Keratinocyte (primary cell): ENCODE measurements at regions not wholly inside any gene's neighbourhood (a gene's known extent, or its start where the extent isn't known, plus 50 kb on each side); places are given as distances from the start of the nearest gene placed in this dataset.

ENCODE experiments used
- DNase-seq: peaks from one replicate; pipeline ENCODE4 v3.0.0-alpha.2; 2011; ENCODE audit warnings: low read depth, missing footprints, low spot score
- FAIRE-seq: peaks from 2 replicates; lab custom pipeline; 2011; peaks lifted over from hg19 to GRCh38; lab: Jason Lieb, UNC
- H2AFZ ChIP-seq: 2 replicates; pipeline ENCODE4 v1.6.0; 2012; ENCODE audit warnings: low read length, control low read depth, inconsistent platforms; ENCODE audit not compliant: control insufficient read depth
- H3K27ac ChIP-seq: 2 replicates; pipeline ENCODE4 v1.5.1; 2011; ENCODE audit warnings: low read length; ENCODE audit not compliant: control insufficient read depth, insufficient read depth
- H3K27me3 ChIP-seq: 3 replicates; pipeline ENCODE4 v1.6.0; 2011; ENCODE audit warnings: low read length; ENCODE audit not compliant: control insufficient read depth, insufficient read depth; ENCODE audit errors: extremely low read depth
- H3K36me3 ChIP-seq, 2 experiments: 2 replicates in 1 of 2; 3 replicates in 1 of 2; pipeline ENCODE4 v1.5.1; 2011; ENCODE audit warnings: low read length in 2 of 2, mild to moderate bottlenecking in 1 of 2; ENCODE audit not compliant: control insufficient read depth in 2 of 2, insufficient read depth in 2 of 2; ENCODE audit errors: extremely low read depth in 1 of 2
- H3K4me1 ChIP-seq: 3 replicates; pipeline ENCODE4 v1.5.1; 2011; ENCODE audit warnings: low read length; ENCODE audit not compliant: control insufficient read depth, insufficient read depth; ENCODE audit errors: extremely low read depth
- H3K4me2 ChIP-seq: 3 replicates; pipeline ENCODE4 v1.6.0; 2011; ENCODE audit warnings: low read depth, low read length; ENCODE audit not compliant: control insufficient read depth, insufficient read depth; ENCODE audit errors: extremely low read depth
- H3K4me3 ChIP-seq, 3 experiments: fragments of 200-600 bp in 1 of 3; sonication (generic) in 1 of 3; 2 replicates in 2 of 3; 3 replicates in 1 of 3; pipeline ENCODE4 v1.5.1; 2011 to 2016; ENCODE audit warnings: low read length in 3 of 3, mild to moderate bottlenecking in 3 of 3, control low read depth in 2 of 3, inconsistent platforms in 1 of 3, low read depth in 1 of 3, mixed read lengths in 1 of 3, mixed run types in 1 of 3, moderate library complexity in 1 of 3; ENCODE audit not compliant: control insufficient read depth in 2 of 3, insufficient read depth in 2 of 3; ENCODE audit errors: extremely low read depth in 1 of 3
- H3K79me2 ChIP-seq: 2 replicates; pipeline ENCODE4 v1.6.0; 2012; ENCODE audit warnings: low read length; ENCODE audit not compliant: control insufficient read depth, insufficient read depth
- H3K9ac ChIP-seq: 3 replicates; pipeline ENCODE4 v1.6.0; 2011; ENCODE audit warnings: low read length; ENCODE audit not compliant: control insufficient read depth, insufficient read depth; ENCODE audit errors: extremely low read depth
- H3K9me1 ChIP-seq: 3 replicates; pipeline ENCODE4 v1.6.0; 2011; ENCODE audit warnings: low read length; ENCODE audit not compliant: control insufficient read depth, insufficient read depth; ENCODE audit errors: extremely low read depth
- H3K9me3 ChIP-seq: 2 replicates; pipeline ENCODE4 v1.5.1; 2012; ENCODE audit warnings: low read depth, low read length; ENCODE audit not compliant: control insufficient read depth
- H4K20me1 ChIP-seq: 3 replicates; pipeline ENCODE4 v1.6.0; 2011; ENCODE audit warnings: low read length; ENCODE audit not compliant: control insufficient read depth, insufficient read depth; ENCODE audit errors: extremely low read depth
- CTCF ChIP-seq, 3 experiments: IDR thresholded peaks in 1 of 3; conservative IDR thresholded peaks in 1 of 3; optimal IDR thresholded peaks in 1 of 3; 2 replicates in 2 of 3; 3 replicates in 1 of 3; pipeline versions ENCODE3 to v1.5.1; 2011; ENCODE audit warnings: low read length in 3 of 3, mild to moderate bottlenecking in 3 of 3, moderate library complexity in 2 of 3, control low read depth in 1 of 3, inconsistent platforms in 1 of 3; ENCODE audit not compliant: insufficient read depth in 2 of 3; ENCODE audit errors: extremely low read depth in 1 of 3
- EZH2 ChIP-seq: IDR thresholded peaks from one replicate; pipeline ENCODE4 v1.6.1; 2012; ENCODE audit warnings: inconsistent platforms, mild to moderate bottlenecking, low read length, moderate library complexity
- dilution Hi-C: fragments of 300-500 bp; cut with MboI; formaldehyde crosslinking; loops from one replicate; pipeline ENCODE4 v1.7.0; 2020; ENCODE audit warnings: low sequenced_read_pairs; ENCODE audit not compliant: extremely low pct_ligation_motif_present

GRCh38 chr16:66186251-66186785 is 180.2 kb upstream of the CDH5 start:
- no peak for FAIRE-seq

GRCh38 chr16:66182592-66182991 is 183.9 kb upstream of the CDH5 start:
- dilution Hi-C loops = no loop called here

More at GRCh38 chr16:66186251-66186785, 180.2 kb upstream of the CDH5 start:
- H3K79me2 ChIP-seq = no peaks in the 10 kb centered on the region
- no peaks in the 10 kb centered on the region for H3K27me3 ChIP-seq
- H3K9ac ChIP-seq = no peak overlapping the region
- DNase-seq = no peak
- dilution Hi-C loops = no loop called here
- no peak overlapping the region for H2AFZ ChIP-seq
- H3K4me3 ChIP-seq = no peak overlapping the region
- no peak for TF ChIP-seq EZH2
- no peak for TF ChIP-seq CTCF (optimal IDR thresholded peaks at IDR 0.05 in 1 of 3, IDR thresholded peaks at IDR 0.05 in 1 of 3, conservative IDR thresholded peaks at IDR 0.05 in 1 of 3; ENCODE audit: extremely low read depth in 1 of 3, insufficient read depth in 2 of 3, low read length in 3 of 3)
- H4K20me1 ChIP-seq = no peaks in the 10 kb centered on the region
- no peak overlapping the region for H3K27ac ChIP-seq
- H3K4me1 ChIP-seq = peaks cover 14% of the 10 kb centered on the region
- no peaks in the 10 kb centered on the region for H3K9me3 ChIP-seq
- no peaks in the 10 kb centered on the region for H3K36me3 ChIP-seq
- no peaks in the 10 kb centered on the region for H3K9me1 ChIP-seq
- no peak overlapping the region for H3K4me2 ChIP-seq

More at GRCh38 chr16:66182592-66182991, 183.9 kb upstream of the CDH5 start:
- H3K4me2 ChIP-seq = no peak overlapping the region
- no peaks in the 10 kb centered on the region for H3K4me1 ChIP-seq
- TF ChIP-seq CTCF (optimal IDR thresholded peaks at IDR 0.05 in 1 of 3, IDR thresholded peaks at IDR 0.05 in 1 of 3, conservative IDR thresholded peaks at IDR 0.05 in 1 of 3; ENCODE audit: extremely low read depth in 1 of 3, insufficient read depth in 2 of 3, low read length in 3 of 3) (no peak), EZH2 (no peak)
- H3K9ac ChIP-seq = no peak overlapping the region
- no peak for DNase-seq
- H3K27ac ChIP-seq = no peak overlapping the region
- no peak overlapping the region for H2AFZ ChIP-seq
- H3K9me3 ChIP-seq = peaks cover 3% of the 10 kb centered on the region
- no peaks in the 10 kb centered on the region for H3K9me1 ChIP-seq
- no peaks in the 10 kb centered on the region for H4K20me1 ChIP-seq
- H3K27me3 ChIP-seq = no peaks in the 10 kb centered on the region
- no peaks in the 10 kb centered on the region for H3K36me3 ChIP-seq
- no peak for FAIRE-seq
- H3K79me2 ChIP-seq = no peaks in the 10 kb centered on the region
- no peak overlapping the region for H3K4me3 ChIP-seq
